T-cell (primary cell): ENCODE measurements at regions not wholly inside any gene's neighbourhood (a gene's known extent, or its start where the extent isn't known, plus 50 kb on each side); places are given as distances from the start of the nearest gene placed in this dataset.

Source experiments
- ATAC-seq, 4 experiments: fragments of 200-7000 bp in 3 of 4; fragments of 150-1000 bp in 1 of 4; cut with Tn5 transposase; replicated peaks in 1 of 4; 1 replicate in 3 of 4; 2 replicates in 1 of 4; pipeline ENCODE4 v1.10.0; 2021; ENCODE audit warnings: moderate library complexity in 3 of 4, mild to moderate bottlenecking in 2 of 4, moderate number of reproducible peaks in 1 of 4
- CTCF ChIA-PET, 2 donors: fragments of 300-600 bp; sonication (Branson Sonifier 250); formaldehyde crosslinking; loops; one replicate each; lab custom pipeline; 2022; ENCODE audit warnings: antibody characterized with exemption in 2 of 2; lab: Charles Lee
- POLR2A ChIA-PET, 2 donors: fragments of 300-600 bp; sonication (Branson Sonifier 250); formaldehyde crosslinking; loops; one replicate each; lab custom pipeline; 2022; ENCODE audit warnings: antibody characterized with exemption in 2 of 2; lab: Charles Lee
- DNase-seq, 35 experiments: peaks; one replicate each; pipeline versions ENCODE4 v3.0.0 to v3.0.0-alpha.2; 2013 to 2023
- H3K27ac ChIP-seq: one replicate; pipeline ENCODE4 v1.5.1; 2013; ENCODE audit warnings: low read length
- H3K27me3 ChIP-seq, 2 experiments: replicated peaks in 1 of 2; 1 replicate in 1 of 2; 2 replicates in 1 of 2; pipeline versions ENCODE4 v1.6.1 to v1.7.0; 2013; ENCODE audit warnings: low read length in 1 of 2, mixed read lengths in 1 of 2; ENCODE audit not compliant: control insufficient read depth in 2 of 2, insufficient read depth in 2 of 2; ENCODE audit errors: extremely low read depth in 1 of 2
- H3K36me3 ChIP-seq, 2 donors: 1 replicate in 1 of 2; 2 replicates in 1 of 2; pipeline versions ENCODE4 v1.6.1 to v1.7.0; 2013; ENCODE audit warnings: low read length in 1 of 2; ENCODE audit not compliant: control insufficient read depth in 2 of 2, insufficient read depth in 1 of 2; ENCODE audit errors: extremely low read depth in 1 of 2
- H3K4me1 ChIP-seq, 2 experiments: 1 replicate in 1 of 2; 2 replicates in 1 of 2; pipeline versions ENCODE4 v1.6.1 to v1.7.0; 2013; ENCODE audit warnings: low read length in 2 of 2, mixed read lengths in 1 of 2; ENCODE audit not compliant: insufficient read depth in 2 of 2, control insufficient read depth in 1 of 2; ENCODE audit errors: extremely low read depth in 1 of 2
- H3K4me3 ChIP-seq, 2 donors: 1 replicate in 1 of 2; 2 replicates in 1 of 2; pipeline versions ENCODE4 v1.5.1 to v1.7.0; 2013; ENCODE audit warnings: mild to moderate bottlenecking in 2 of 2, low read length in 1 of 2, moderate library complexity in 1 of 2; ENCODE audit not compliant: control insufficient read depth in 1 of 2; ENCODE audit errors: extremely low read depth in 1 of 2
- H3K9me3 ChIP-seq: 2 replicates; pipeline ENCODE4 v1.7.0; 2013
- H3K27ac Mint-ChIP-seq, 2 donors: one replicate each; pipeline ENCODE4 v1.8.0; 2020 to 2021; ENCODE audit warnings: mild to moderate bottlenecking in 2 of 2, mixed read lengths in 2 of 2
- H3K27me3 Mint-ChIP-seq, 2 donors: one replicate each; pipeline ENCODE4 v1.8.0; 2021 to 2022; ENCODE audit warnings: mixed read lengths in 2 of 2
- H3K36me3 Mint-ChIP-seq: one replicate; pipeline ENCODE4 v1.8.0; 2021; ENCODE audit warnings: mixed read lengths
- H3K4me1 Mint-ChIP-seq, 3 donors: one replicate each; pipeline ENCODE4 v1.8.0; 2020 to 2022; ENCODE audit warnings: mixed read lengths in 3 of 3, mild to moderate bottlenecking in 1 of 3
- H3K4me3 Mint-ChIP-seq, 3 donors: one replicate each; pipeline ENCODE4 v1.8.0; 2020 to 2022; ENCODE audit warnings: mild to moderate bottlenecking in 3 of 3, mixed read lengths in 3 of 3, moderate library complexity in 3 of 3
- H3K9me3 Mint-ChIP-seq, 3 donors: one replicate each; pipeline ENCODE4 v1.8.0; 2020 to 2022; ENCODE audit warnings: mixed read lengths in 3 of 3
- WGBS: methylation state at CpG from one replicate; pipeline ENCODE4 v1.1.5; 2013; ENCODE audit warnings: missing lambda C conversion rate; ENCODE audit not compliant: insufficient coverage; 5-methylcytosine and 5-hydroxymethylcytosine counted together

DNA sequence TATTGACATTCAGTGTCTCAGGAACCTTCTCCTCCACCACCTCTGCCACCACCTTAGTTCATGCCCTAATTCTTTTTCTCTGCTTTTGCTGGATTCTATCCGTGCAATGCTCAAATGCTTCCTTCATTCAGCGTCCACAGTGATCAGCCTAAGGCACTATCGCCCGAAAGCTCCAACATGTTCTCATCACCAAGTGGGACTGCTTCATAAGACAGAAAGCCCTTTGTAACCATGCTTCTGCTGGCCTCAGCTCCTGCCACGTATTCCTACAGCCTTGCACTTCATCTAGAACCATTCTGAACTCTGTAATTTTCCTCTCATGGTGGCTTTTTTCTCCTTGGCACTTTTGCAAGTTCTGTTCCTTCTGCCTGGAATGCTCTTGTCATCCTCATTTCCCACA, 222.9 kb downstream of the HNMT start:
- Histone ChIP-seq H3K4me3 (no peak overlapping the region), H3K36me3 (no peaks in the 10 kb centered on the region), H3K27me3 (no peaks in the 10 kb centered on the region), H3K9me3 (no peaks in the 10 kb centered on the region), H3K27ac (no peak overlapping the region), H3K4me1 (no peaks in the 10 kb centered on the region)
- Mint-ChIP-seq H3K36me3 (no peaks in the 10 kb centered on the region), H3K4me1 (no peaks in the 10 kb centered on the region), H3K4me3 (no peak overlapping the region), H3K27me3 (no peaks in the 10 kb centered on the region), H3K9me3 (peaks cover 1 to 7% (median 4%) of the 10 kb centered on the region in 3 donors), H3K27ac (no peak overlapping the region)
- 84% methylated on average over 5 of the region's 5 CpGs for WGBS
- ChIA-PET CTCF (no interaction called here), POLR2A (no interaction called here)
- DNase-seq (no peak), ATAC-seq (no peak)

- H3K4me3 Mint-ChIP-seq = no peak overlapping the region
- ATAC-seq = no peak
- H3K4me1 ChIP-seq = no peaks in the 10 kb centered on the region
- no peak overlapping the region for H3K27ac Mint-ChIP-seq
- no peak for DNase-seq
- no peaks in the 10 kb centered on the region for H3K4me1 Mint-ChIP-seq
- H3K27ac ChIP-seq = no peak overlapping the region
- H3K27me3 ChIP-seq = no peaks in the 10 kb centered on the region
- H3K36me3 ChIP-seq = no peaks in the 10 kb centered on the region
- POLR2A ChIA-PET = no interaction called here
- WGBS = no CpG with 5 or more reads among the region's 2 CpGs
- H3K36me3 Mint-ChIP-seq = no peaks in the 10 kb centered on the region
- CTCF ChIA-PET = no interaction called here
- no peaks in the 10 kb centered on the region for H3K9me3 ChIP-seq
- peaks cover 2 to 7% (median 4%) of the 10 kb centered on the region in 3 donors for H3K9me3 Mint-ChIP-seq
- no peak overlapping the region for H3K4me3 ChIP-seq
- H3K27me3 Mint-ChIP-seq = no peaks in the 10 kb centered on the region
Observed at GRCh38 chr2:138190999-138191398, 226.7 kb downstream of the HNMT start.

GRCh38 chr2:138193416-138194213, 229.3 kb downstream of the HNMT start:
- peaks cover 0 to 4% (median 4%) of the 10 kb centered on the region in 3 donors for H3K9me3 Mint-ChIP-seq
- Histone ChIP-seq H3K4me3 (no peak overlapping the region), H3K27ac (no peak overlapping the region), H3K36me3 (no peaks in the 10 kb centered on the region), H3K27me3 (no peaks in the 10 kb centered on the region), H3K9me3 (no peaks in the 10 kb centered on the region), H3K4me1 (no peaks in the 10 kb centered on the region)
- no peak for ATAC-seq
- no peaks in the 10 kb centered on the region for H3K36me3 Mint-ChIP-seq
- H3K4me1 Mint-ChIP-seq = no peaks in the 10 kb centered on the region
- WGBS = 77% methylated on average over 6 of the region's 8 CpGs
- POLR2A ChIA-PET = no interaction called here
- H3K27ac Mint-ChIP-seq = no peak overlapping the region
- CTCF ChIA-PET = interaction anchor here in 1 of 2 donors (0.6 kb wide), 1 partner anchor 102 kb away, joined by 3 read pairs; no protein-coding TSS in a partner anchor
- no peak for DNase-seq
- no peaks in the 10 kb centered on the region for H3K27me3 Mint-ChIP-seq
- no peak overlapping the region for H3K4me3 Mint-ChIP-seq

- WGBS = 100% methylated on average over 1 of the region's 2 CpGs
- no peak for ATAC-seq
- H3K27ac Mint-ChIP-seq = no peak overlapping the region
Observed at GRCh38 chr2:138201286-138201685, 237.0 kb downstream of the HNMT start.

DNA sequence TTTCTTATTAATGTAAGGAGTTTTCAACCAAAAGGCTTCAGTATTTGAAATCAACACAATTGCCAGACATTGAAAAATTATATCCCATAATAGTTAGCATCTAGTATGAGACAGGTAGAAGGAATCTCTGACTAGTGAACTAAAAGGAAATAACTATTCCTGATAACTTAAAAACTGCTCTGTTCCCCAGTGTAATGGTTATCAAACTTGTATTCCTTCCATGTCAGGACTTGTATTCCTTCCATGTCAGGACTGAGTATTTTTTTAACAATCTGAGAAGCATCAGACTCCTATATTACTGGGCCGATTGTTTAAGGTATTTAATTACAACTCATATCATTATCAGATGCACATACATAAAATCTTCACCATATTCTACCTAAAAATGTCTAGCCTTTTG, 238.5 kb downstream of the HNMT start:
- POLR2A ChIA-PET = no interaction called here
- H3K4me1 ChIP-seq = no peaks in the 10 kb centered on the region
- no peaks in the 10 kb centered on the region for H3K4me1 Mint-ChIP-seq
- no peak overlapping the region for H3K27ac Mint-ChIP-seq
- DNase-seq = no peak
- no peak overlapping the region for H3K4me3 ChIP-seq
- no peaks in the 10 kb centered on the region for H3K36me3 Mint-ChIP-seq
- no peaks in the 10 kb centered on the region for H3K9me3 ChIP-seq
- H3K27ac ChIP-seq = no peak overlapping the region
- no peaks in the 10 kb centered on the region for H3K36me3 ChIP-seq
- ATAC-seq = no peak
- no CpG with 5 or more reads among the region's 1 CpG for WGBS
- H3K4me3 Mint-ChIP-seq = no peak overlapping the region
- peaks cover 0 to 22% (median 6%) of the 10 kb centered on the region in 3 donors for H3K9me3 Mint-ChIP-seq
- CTCF ChIA-PET = no interaction called here
- H3K27me3 ChIP-seq = no peaks in the 10 kb centered on the region
- no peaks in the 10 kb centered on the region for H3K27me3 Mint-ChIP-seq

More at GRCh38 chr2:138201286-138201685, 237.0 kb downstream of the HNMT start:
- Mint-ChIP-seq H3K27me3 (no peaks in the 10 kb centered on the region), H3K36me3 (no peaks in the 10 kb centered on the region), H3K9me3 (peaks cover 2 to 22% (median 6%) of the 10 kb centered on the region in 3 donors), H3K4me1 (no peaks in the 10 kb centered on the region), H3K4me3 (no peak overlapping the region)
- Histone ChIP-seq H3K4me1 (no peaks in the 10 kb centered on the region), H3K4me3 (no peak overlapping the region), H3K27ac (no peak overlapping the region), H3K27me3 (no peaks in the 10 kb centered on the region), H3K36me3 (no peaks in the 10 kb centered on the region), H3K9me3 (no peaks in the 10 kb centered on the region)
- ChIA-PET CTCF (no interaction called here), POLR2A (no interaction called here)
- DNase-seq = no peak

- Mint-ChIP-seq H3K36me3 (no peaks in the 10 kb centered on the region), H3K4me1 (no peaks in the 10 kb centered on the region), H3K27ac (no peak overlapping the region), H3K4me3 (no peak overlapping the region), H3K27me3 (no peaks in the 10 kb centered on the region), H3K9me3 (peaks cover 0 to 22% (median 6%) of the 10 kb centered on the region in 3 donors)
- DNase-seq (no peak), ATAC-seq (no peak)
- Histone ChIP-seq H3K27me3 (no peaks in the 10 kb centered on the region), H3K4me1 (no peaks in the 10 kb centered on the region), H3K36me3 (no peaks in the 10 kb centered on the region), H3K27ac (no peak overlapping the region), H3K4me3 (no peak overlapping the region), H3K9me3 (no peaks in the 10 kb centered on the region)
- ChIA-PET POLR2A (no interaction called here), CTCF (interaction anchor here in 1 of 2 donors (0.6 kb wide), 1 partner anchor 20 kb away, joined by 9 read pairs; no protein-coding TSS in a partner anchor)
- 86% methylated on average over 1 of the region's 1 CpG for WGBS
Observed at GRCh38 chr2:138205281-138205680, 241.0 kb downstream of the HNMT start.
